NCI-H1436 treated with DMSO at 0.1 percent for 48 hours (cell line): ENCODE measurements at regions not wholly inside any gene's neighbourhood (a gene's known extent, or its start where the extent isn't known, plus 50 kb on each side); places are given as distances from the start of the nearest gene placed in this dataset.
"Not testable (repeated sequence)": the region's sequence is repeated elsewhere in the genome, so short reads cannot be mapped to it uniquely, and the experiment has no call there.

Experiments
- DNase-seq: peaks from one replicate; lab custom pipeline; 2025; lab: John Stamatoyannopoulos, UW

- no peak for DNase-seq
These were observed 378.8 kb downstream of the MED13L start for GRCh38 chr12:115898670-115899069.

GRCh38 chr12:115897729-115898128, 379.8 kb downstream of the MED13L start:
- DNase-seq: no peak

DNA sequence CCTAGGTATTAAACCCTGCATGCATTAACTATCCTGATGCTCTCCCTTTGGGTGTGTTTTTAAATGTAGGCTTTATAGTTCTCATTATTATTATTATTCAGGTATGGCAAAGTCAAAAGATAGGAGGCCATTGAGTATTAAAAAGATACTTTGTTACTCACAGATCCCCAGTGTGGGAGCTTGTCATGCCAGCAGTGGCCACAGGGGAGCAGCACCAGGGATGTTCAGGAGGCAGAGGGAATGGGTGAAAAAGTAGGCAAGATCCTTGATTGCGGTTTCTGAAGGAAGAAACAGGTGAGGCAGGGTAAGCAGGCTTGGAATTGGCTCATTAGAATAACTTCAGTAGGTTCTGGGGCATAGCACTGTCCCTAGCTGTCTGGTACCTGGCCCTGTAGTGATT, 382.2 kb downstream of the MED13L start:
- DNase-seq: no peak

DNA sequence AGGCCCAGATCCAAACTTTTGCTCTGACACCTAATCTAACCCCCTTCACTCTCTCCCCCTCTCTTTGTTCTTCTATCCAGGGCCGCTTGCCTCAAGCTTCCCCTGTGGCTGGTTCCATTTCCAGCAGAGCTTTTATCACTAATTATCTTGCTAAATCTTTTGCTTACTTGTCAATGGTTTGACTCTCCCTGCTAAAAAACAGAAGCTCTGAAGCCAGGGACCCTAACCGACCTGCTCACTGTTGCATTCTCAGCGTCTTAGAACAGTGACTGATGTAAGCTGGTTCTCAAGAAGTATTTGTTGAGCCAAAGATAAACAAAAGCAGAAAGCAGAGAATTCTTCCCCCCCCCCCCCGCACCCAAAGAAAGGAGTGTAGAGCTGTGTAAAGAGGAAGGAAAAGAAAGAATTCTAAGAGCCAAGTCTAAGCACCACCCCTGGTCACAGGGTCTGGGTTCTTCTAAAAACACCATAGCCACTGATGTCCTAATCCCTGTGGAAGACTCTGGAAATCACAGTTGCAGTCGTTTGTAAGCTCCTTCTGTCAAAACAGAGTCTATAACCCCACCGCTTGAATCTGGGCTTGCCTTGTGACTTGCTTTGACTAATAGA, 385.8 kb downstream of the MED13L start:
- no peak for DNase-seq

GRCh38 chr12:115886666-115887065, 390.8 kb downstream of the MED13L start:
- no peak for DNase-seq

- peak; percentile 61 for DNase-seq
These were observed 392.3 kb downstream of the MED13L start for GRCh38 chr12:115885040-115885690.

DNA sequence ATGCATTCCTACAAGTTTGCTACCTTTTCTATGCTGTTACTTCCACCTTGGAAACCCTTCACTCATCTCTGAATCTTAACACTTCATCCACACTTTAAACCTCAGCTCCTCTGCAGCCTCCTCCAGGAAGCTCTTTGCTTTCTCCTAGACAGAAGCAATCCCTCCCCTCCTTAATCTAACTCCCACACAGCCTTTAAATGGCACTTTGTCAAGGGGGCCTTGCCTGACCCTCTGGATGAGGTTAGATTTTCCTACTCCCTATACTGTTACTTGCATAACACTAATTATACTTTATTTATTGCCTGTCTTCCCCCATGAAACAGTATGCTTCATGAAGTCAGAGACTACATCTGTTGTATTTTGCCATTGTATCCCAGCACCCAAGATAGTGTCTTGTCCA, 394.6 kb downstream of the MED13L start:
- no peak for DNase-seq

- DNase-seq: no peak
These were observed 397.3 kb downstream of the MED13L start for GRCh38 chr12:115880238-115880637.

- DNase-seq: no peak
These were observed 398.1 kb downstream of the MED13L start for GRCh38 chr12:115879354-115879753.

GRCh38 chr12:115873451-115874082, 403.9 kb downstream of the MED13L start:
- DNase-seq: no peak

DNA sequence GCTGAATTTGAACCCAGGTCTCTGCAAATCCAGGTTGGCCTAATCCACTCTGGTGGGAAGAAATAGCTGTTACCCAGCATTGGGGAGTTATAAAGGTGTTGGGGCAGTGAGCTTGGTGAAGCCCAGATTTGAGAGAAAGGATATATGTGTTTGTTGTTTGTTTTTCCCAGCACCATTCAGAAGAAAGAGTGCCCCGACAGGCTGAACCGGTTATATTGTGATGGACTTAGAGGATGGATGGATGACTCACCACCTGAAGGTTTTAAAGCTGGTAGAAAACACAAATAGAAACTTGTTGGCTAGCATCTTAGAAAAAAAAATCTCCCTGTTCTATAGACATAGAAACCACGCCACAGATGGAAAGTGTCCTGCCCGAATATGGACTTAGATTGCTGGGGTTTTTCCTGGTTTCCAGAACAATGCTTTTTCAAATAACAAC, 404.6 kb downstream of the MED13L start:
- DNase-seq: no peak

DNA sequence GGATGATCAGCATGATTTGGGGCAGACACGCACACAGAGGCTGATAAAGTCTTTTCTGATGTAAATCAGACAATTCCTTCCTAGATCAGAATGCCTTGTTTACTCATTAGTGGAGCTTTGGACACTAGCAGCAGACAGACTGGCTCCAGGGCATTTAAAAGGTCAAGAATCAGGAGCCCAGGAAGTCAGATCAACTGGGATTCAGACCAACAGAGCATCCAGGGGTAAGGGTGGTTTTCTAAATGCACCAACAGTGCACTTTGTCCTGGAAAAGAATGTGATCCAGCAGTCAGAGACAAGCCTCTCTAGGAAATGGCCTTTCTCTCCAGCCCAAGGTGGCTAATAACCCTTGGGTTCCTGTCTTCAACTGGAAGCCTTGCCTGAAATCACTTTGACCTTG, 405.3 kb downstream of the MED13L start:
- DNase-seq: no peak

GRCh38 chr12:115871714-115872113, 405.8 kb downstream of the MED13L start:
- DNase-seq: no peak

GRCh38 chr12:115870510-115870909, 407.0 kb downstream of the MED13L start:
- no peak for DNase-seq

DNA sequence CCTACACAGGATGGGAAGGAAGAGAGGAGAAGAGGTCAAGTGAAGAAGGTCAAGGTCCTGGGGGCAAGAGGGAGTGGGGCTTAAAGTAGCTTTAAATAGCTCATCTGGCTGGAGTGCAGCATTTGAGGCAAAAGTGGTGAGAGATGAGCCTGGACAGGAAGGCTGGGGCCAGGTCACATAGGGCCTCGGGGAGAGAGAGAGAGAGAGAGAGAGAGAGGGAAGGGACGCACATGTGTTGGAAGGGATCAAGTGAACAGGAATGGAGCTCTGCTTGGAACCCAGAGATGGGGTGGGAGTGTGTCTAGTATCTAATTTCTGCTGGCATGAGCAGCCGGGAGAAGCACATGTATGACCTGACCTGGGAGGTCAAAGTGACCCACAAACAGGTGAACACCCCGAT, 407.5 kb downstream of the MED13L start:
- DNase-seq: no peak

- no peak for DNase-seq
These were observed 407.9 kb downstream of the MED13L start for GRCh38 chr12:115869604-115870003.

GRCh38 chr12:115868624-115869023, 408.9 kb downstream of the MED13L start:
- DNase-seq: no peak

DNA sequence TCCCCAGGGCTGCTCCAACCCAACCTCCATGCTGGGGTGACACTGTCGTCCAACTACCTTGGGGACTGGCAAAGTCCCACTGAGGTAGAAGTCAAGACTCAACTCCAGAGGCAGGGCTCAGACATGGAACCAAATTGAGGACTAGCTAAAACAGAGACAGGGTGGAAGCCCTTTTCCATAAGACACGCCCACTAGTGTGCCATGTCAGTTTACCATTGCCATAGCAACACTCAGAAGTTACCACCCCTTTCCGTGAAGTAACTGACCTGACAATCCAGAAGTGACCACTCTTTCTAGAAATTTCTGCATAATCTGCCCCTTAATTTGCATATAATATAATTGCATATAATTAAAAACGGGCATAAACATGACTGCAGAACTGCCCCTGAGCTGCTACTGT, 409.6 kb downstream of the MED13L start:
- no peak for DNase-seq

DNA sequence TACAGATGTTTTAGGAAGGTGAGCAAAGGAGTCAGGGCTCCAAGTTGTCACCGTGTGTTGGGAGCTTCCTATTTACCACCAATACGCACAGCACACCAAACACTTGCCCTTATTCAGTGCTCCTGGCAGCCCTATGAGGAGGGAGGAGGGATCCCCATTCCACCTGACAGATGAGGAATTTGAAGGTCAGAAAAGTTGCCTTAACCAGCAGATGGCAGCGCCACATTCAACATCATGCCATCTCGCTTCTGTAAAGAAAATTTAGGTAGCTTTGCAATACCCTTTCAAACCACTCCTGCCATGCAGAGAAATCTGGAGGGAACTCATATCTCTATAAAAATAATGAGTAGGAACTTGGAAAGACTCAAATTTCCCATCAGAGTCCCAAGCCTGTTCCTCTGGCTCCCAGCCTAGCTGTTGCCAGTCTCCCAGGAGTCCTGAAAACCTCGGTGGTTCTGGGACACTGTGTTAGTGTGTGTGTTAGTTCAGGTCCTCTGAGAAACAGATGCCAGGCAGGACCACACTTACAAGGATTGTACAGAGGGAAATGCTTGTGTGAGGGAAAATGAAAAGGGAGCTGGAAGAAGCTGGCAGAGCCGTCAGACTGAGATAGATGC, 410.5 kb downstream of the MED13L start:
- no peak for DNase-seq

DNA sequence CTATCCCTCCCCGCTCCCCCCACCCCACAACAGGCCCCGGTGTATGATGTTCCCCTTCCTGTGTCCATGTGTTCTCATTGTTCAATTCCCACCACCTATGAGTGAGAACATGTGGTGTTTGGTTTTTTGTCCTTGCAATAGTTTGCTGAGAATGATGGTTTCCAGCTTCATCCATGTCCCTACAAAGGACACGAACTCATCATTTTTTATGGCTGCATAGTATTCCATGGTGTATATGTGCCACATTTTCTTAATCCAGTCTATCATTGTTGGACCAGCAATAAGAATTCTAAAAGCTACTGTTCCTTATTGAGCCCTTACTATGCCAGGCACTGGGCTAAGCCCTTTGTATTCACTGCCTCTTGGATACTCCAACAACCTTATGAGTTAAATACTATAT, 411.2 kb downstream of the MED13L start:
- not testable (repeated sequence) for DNase-seq

DNA sequence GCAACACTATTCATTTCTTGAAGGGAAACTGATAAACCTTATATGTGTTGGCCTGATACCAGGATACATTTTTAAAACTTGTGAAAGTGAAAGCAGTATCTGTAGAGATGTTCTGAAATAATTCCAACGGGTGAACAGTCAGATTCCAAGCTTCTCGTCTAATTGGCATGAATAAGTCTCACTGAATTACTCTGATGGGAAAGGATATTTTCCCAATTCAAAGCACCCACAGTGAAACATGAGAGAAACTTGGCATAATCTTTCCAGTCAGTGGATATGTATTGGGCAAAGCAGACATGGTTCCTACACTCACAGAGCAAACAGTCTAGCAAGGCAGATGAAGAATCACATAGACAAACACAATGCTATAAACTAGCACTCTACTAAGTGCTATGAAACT, 413.1 kb downstream of the MED13L start:
- no peak for DNase-seq

DNA sequence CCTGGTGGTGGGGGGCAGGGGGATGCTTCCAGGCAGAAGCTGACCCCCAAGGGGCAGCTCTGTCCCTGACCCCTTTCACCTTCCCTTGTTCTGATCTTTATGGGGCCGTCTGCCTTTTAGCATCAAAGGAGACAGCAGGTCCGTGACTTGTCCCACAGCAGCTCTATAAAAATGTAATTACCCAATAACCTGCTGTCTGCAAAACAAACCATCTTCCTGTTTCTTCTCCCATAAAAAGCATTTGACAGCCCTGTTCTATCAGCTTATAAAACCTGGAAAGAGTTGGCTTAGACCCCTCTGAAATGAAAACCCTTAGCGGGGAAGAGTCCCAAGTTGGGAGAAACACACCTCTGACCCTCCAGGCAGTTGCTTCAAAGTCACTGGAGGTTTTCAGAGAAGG, 416.9 kb downstream of the MED13L start:
- DNase-seq: no peak

- DNase-seq: no peak
These were observed 418.3 kb downstream of the MED13L start for GRCh38 chr12:115859231-115859630.
